Pancreas (tissue), 10 donors: ENCODE measurements at regions not wholly inside any gene's neighbourhood (a gene's known extent, or its start where the extent isn't known, plus 50 kb on each side); places are given as distances from the start of the nearest gene placed in this dataset.

Source experiments
- ATAC-seq, 4 donors: fragments of 200-7000 bp; cut with Tn5 transposase; one replicate each; pipeline versions ENCODE4 v1.8.0 to v1.9.1; 2020; ENCODE audit warnings: mild to moderate bottlenecking in 4 of 4, moderate library complexity in 4 of 4
- DNase-seq, 6 donors: peaks; one replicate each; pipeline ENCODE4 v3.0.0-alpha.2; 2020
- FAIRE-seq: peaks from 2 replicates; lab custom pipeline; 2012; peaks lifted over from hg19 to GRCh38; lab: Jason Lieb, UNC
- H3K27ac ChIP-seq, 4 donors: fragments of 200-600 bp; sonication (generic); 1 replicate in 3 of 4; 2 replicates in 1 of 4; pipeline versions ENCODE4 v1.5.0 to v1.8.0; 2020
- H3K27me3 ChIP-seq, 4 donors: fragments of 200-600 bp; one replicate each; pipeline ENCODE4 v1.8.0; 2021
- H3K36me3 ChIP-seq, 3 donors: fragments of 200-600 bp; sonication (generic) in 1 of 3; one replicate each; pipeline versions ENCODE4 v1.5.0 to v1.8.0; 2020 to 2021
- H3K4me1 ChIP-seq, 3 donors: fragments of 200-600 bp; one replicate each; pipeline ENCODE4 v1.8.0; 2021
- H3K4me3 ChIP-seq, 4 donors: fragments of 200-600 bp; sonication (generic) in 2 of 4; one replicate each; pipeline versions ENCODE4 v1.5.0 to v1.8.0; 2020 to 2021
- H3K9me3 ChIP-seq, 4 donors: fragments of 200-600 bp; one replicate each; pipeline ENCODE4 v1.8.0; 2021
- WGBS, 2 donors: extraction: QIAGEN DNeasy Blood & Tissue Kit; methylation state at CpG; one replicate each; pipeline ENCODE4 v1.1.7; 2013; 5-methylcytosine and 5-hydroxymethylcytosine counted together
- intact Hi-C, 3 donors: fragments of 100-400 bp; cut with DNase I; formaldehyde crosslinking; loops; one replicate each; pipeline versions ENCODE4 v1.11.1 to v1.14.2; 2022
- TF ChIP-seq, protein P1 (sequence below), 4 donors: fragments of 200-600 bp; sonication (generic) in 3 of 4; IDR thresholded peaks; one replicate each; pipeline versions ENCODE4 v1.5.0 to v1.8.0; 2021; ENCODE audit warnings: antibody characterized with exemption in 4 of 4
- donor health status: healthy with polysubstance abuse.
- donor health status: DM: no; HTN: no; CAD: no; lungs with moderate emphysema.
- donor health status: DM: no; HTN: no; CAD: no.
- donor health status: control.
- donor health status: control.
- donor health status: Bipolar disorder and iron deficiency.
- donor health status: DM: yes; HTN: yes; CAD: no.
- donor health status: DM: no; HTN: no; CAD: no.
- donor health status: DM: no; HTN: no; CAD: no.
- donor health status: DM: yes; HTN: yes; CAD: no.

DNA sequence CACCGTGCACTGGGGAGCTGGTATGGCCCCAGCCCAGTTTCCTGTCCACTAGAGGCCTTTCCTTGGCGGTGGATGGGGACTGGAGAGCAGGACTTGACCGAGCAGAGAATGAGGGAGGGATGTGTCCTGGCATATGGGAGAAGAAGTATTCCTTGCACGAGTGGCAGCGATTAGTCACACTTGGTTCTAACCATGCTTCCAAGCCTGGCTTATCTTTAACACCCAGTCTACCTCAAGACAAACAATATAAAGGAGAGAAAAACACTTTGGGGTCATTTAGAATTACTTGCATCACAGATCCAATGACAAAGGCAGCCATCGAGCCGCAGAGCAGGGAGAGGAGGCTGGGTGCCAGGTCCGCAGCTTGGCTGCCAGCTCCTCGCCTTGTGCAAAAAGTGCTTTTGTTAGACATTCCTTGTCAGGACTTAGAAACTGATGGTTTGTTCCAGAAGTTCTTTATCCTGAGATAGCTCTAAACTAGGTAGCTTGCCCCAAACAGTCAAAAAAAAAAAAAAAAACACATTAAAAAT lies 214.9 kb upstream of the GMDS start:
- no peaks in the 10 kb centered on the region for H3K27me3 ChIP-seq
- no peak for FAIRE-seq
- WGBS, 2 donors: 88 to 91% methylated on average over 9 of the region's 9 CpGs
- H3K27ac ChIP-seq: no peak overlapping the region
- TF ChIP-seq, protein P1, sequence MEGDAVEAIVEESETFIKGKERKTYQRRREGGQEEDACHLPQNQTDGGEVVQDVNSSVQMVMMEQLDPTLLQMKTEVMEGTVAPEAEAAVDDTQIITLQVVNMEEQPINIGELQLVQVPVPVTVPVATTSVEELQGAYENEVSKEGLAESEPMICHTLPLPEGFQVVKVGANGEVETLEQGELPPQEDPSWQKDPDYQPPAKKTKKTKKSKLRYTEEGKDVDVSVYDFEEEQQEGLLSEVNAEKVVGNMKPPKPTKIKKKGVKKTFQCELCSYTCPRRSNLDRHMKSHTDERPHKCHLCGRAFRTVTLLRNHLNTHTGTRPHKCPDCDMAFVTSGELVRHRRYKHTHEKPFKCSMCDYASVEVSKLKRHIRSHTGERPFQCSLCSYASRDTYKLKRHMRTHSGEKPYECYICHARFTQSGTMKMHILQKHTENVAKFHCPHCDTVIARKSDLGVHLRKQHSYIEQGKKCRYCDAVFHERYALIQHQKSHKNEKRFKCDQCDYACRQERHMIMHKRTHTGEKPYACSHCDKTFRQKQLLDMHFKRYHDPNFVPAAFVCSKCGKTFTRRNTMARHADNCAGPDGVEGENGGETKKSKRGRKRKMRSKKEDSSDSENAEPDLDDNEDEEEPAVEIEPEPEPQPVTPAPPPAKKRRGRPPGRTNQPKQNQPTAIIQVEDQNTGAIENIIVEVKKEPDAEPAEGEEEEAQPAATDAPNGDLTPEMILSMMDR (IDR thresholded peaks at IDR 0.05): no peak
- H3K9me3 ChIP-seq: no peaks in the 10 kb centered on the region
- H3K4me3 ChIP-seq: no peak overlapping the region
- H3K4me1 ChIP-seq: no peaks in the 10 kb centered on the region
- intact Hi-C loops: no loop called here
- no peak for DNase-seq
- H3K36me3 ChIP-seq: no peaks in the 10 kb centered on the region
- no peak for ATAC-seq

DNA sequence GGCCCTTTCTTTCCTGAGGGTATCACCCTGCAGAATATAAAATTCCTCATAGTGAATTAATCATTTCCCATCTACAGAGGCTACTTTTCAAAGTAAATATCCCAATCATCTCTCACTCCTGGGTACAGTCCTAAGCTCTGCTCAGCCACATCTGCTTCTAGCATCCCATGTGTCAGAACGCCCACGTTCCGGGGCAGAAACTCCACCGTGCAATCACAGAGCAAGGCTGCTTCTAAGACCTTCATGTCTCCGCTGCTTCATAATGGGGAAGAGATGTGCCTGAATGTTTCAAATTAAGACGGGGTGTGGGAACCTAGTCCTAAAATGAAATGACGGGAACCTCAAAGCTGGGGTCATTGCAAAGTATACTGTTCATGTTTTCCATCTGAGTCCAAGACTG lies 208.8 kb upstream of the GMDS start:
- intact Hi-C loops: loop anchor here in 1 of 3 donors (10.0 kb wide), 1 partner anchor 859 kb away; no protein-coding TSS in a partner anchor
- H3K36me3 ChIP-seq: no peaks in the 10 kb centered on the region

DNA sequence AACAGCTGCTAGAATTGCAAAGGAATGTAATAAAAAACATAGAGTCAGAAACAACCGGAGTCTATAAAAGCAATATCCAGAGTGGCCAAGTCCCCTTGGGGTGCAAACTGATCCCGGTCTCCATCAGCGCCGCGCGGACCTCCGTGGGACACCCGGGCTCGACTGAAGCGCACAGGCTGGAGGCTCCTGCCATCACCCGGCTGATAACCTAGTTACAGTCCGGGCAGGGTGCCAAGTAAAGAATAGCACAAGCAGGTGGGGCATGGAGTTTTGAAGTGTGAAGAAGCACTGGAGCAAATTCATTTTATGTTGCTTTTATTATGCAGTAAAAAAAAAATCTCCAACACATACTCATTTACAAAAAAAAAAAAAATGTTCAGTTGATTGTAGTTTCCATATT lies 205.1 kb upstream of the GMDS start:
- Histone ChIP-seq H3K36me3 (no peaks in the 10 kb centered on the region), H3K27me3 (no peaks in the 10 kb centered on the region), H3K4me3 (no peak overlapping the region), H3K4me1 (no peaks in the 10 kb centered on the region), H3K27ac (no peak overlapping the region), H3K9me3 (no peaks in the 10 kb centered on the region)
- FAIRE-seq: no peak
- peak in 5 of 6 donors; percentile 15 to 60 (median 45) for DNase-seq
- intact Hi-C loops: loop anchor here in 1 of 3 donors (10.0 kb wide), 1 partner anchor 856 kb away; no protein-coding TSS in a partner anchor
- TF ChIP-seq, protein P1 (IDR thresholded peaks at IDR 0.05): no peak
- WGBS, 2 donors: 23 to 27% methylated on average over 12 of the region's 12 CpGs
- peak; percentile 43 to 79 (median 70) for ATAC-seq

More for the DNA sequence above, 208.8 kb upstream of the GMDS start:
- TF ChIP-seq, protein P1 (IDR thresholded peaks at IDR 0.05): no peak
- FAIRE-seq (no peak), DNase-seq (no peak), ATAC-seq (no peak)
- no peaks in the 10 kb centered on the region for H3K4me1 ChIP-seq
- no peak overlapping the region for H3K4me3 ChIP-seq
- H3K27ac ChIP-seq: no peak overlapping the region
- H3K9me3 ChIP-seq: no peaks in the 10 kb centered on the region
- 92 to 95% methylated on average over 7 of the region's 7 CpGs for WGBS, 2 donors
- no peaks in the 10 kb centered on the region for H3K27me3 ChIP-seq

DNA sequence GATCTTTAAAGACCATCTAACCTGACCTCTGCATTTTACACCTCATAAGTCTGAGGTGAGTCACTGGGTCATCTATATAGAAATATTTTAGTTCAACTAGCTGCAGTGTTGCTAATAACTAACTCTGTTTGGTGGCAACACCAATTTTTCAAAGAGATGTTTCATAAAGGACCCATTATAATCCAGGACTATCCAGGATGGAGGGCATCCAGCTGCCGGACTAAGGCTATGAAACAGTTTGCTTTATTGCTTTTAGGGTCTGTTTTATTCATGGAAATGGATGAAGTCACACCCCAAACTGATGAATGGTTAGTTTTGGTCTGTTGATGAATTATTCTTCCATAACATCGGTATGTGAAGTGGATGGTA lies 204.2 kb upstream of the GMDS start:
- ATAC-seq: no peak
- DNase-seq: no peak
- Histone ChIP-seq H3K27ac (no peak overlapping the region), H3K27me3 (no peaks in the 10 kb centered on the region), H3K4me3 (no peak overlapping the region), H3K36me3 (no peaks in the 10 kb centered on the region), H3K4me1 (no peaks in the 10 kb centered on the region), H3K9me3 (no peaks in the 10 kb centered on the region)
- no peak for FAIRE-seq
- TF ChIP-seq, protein P1 (IDR thresholded peaks at IDR 0.05): no peak
- intact Hi-C loops: no loop called here
- 89% methylated on average over 2 of the region's 2 CpGs for WGBS, 2 donors

DNA sequence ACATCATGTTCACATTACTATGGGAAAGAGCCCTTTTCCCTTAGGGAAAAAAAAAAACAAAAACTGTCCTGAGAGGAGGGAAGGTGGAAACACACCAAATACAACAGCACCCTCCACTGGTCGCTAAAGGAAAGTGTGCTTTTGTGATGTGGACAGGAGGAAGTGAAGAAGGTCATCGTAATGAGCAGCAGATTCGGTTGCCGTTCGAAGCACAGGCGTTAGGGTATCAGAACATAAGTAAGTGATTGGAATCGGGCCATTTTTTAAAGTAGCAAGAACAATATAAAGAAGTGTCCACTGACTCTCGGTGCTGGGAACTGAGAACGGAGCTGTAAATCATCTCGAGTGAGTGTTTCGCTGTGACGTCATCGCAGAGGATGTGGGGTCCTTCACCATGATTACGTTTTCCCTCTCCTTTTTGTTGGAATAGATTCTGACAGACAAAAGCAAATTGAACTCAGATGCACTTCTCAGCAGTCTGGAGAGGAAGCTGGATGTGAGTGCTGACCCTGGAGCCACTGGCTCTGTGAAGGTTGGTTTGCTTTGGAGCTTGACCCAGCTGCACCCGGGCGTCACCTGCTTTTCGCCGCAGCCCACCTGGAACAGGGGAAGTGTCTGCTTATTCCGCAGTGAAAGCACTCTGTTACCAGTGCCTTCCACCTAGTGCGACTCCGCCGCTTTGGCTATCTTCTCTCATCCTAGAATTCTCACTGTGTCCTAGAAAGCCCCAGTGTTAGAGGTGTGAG lies 203.6 kb upstream of the GMDS start:
- DNase-seq (no peak), FAIRE-seq (peak; percentile 37), ATAC-seq (peak in 3 of 4 donors; percentile 61 to 72 (median 72))
- H3K4me1 ChIP-seq: no peaks in the 10 kb centered on the region
- TF ChIP-seq, protein P1 (IDR thresholded peaks at IDR 0.05): peak in 3 of 4 donors; percentile 24 to 37 (median 28)
- no peak overlapping the region for H3K27ac ChIP-seq
- no peak overlapping the region for H3K4me3 ChIP-seq
- H3K27me3 ChIP-seq: no peaks in the 10 kb centered on the region
- intact Hi-C loops: no loop called here
- no peaks in the 10 kb centered on the region for H3K36me3 ChIP-seq
- no peaks in the 10 kb centered on the region for H3K9me3 ChIP-seq
- WGBS, 2 donors: 67 to 73% methylated on average over 22 of the region's 22 CpGs
